GM12878 (cell line): ENCODE measurements at regions not wholly inside any gene's neighbourhood (a gene's known extent, or its start where the extent isn't known, plus 50 kb on each side); places are given as distances from the start of the nearest gene placed in this dataset.

Source experiments
- CBX5 ChIP-seq: sonication (generic); IDR thresholded peaks from 2 replicates; pipeline ENCODE4 v1.6.1; 2016; ENCODE audit warnings: low read depth, moderate library complexity, mild to moderate bottlenecking, inconsistent platforms
- CREM ChIP-seq: IDR thresholded peaks from 2 replicates; pipeline ENCODE4 v1.6.1; 2014; ENCODE audit warnings: antibody characterized with exemption, low read depth
- CTCF ChIP-seq, 3 experiments: IDR thresholded peaks in 2 of 3; conservative IDR thresholded peaks in 1 of 3; 2 replicates each; pipeline ENCODE4 v1.5.1; 2011; ENCODE audit warnings: low read depth in 3 of 3, low read length in 3 of 3, mild to moderate bottlenecking in 3 of 3, control low read depth in 2 of 3, moderate library complexity in 2 of 3, inconsistent platforms in 1 of 3, mixed read lengths in 1 of 3; ENCODE audit not compliant: control insufficient read depth in 2 of 3, insufficient read depth in 1 of 3; ENCODE audit errors: extremely low read depth in 1 of 3
- EP300 ChIP-seq, 2 experiments: fragments of 150-350 bp in 1 of 2; IDR thresholded peaks; 2 replicates each; pipeline ENCODE4 v1.6.1; 2011 to 2012; ENCODE audit warnings: low read depth in 2 of 2, low read length in 2 of 2, borderline replicate concordance in 1 of 2, improper control_type of control experiment in 1 of 2, inconsistent platforms in 1 of 2; ENCODE audit not compliant: control insufficient read depth in 1 of 2
- EZH2 ChIP-seq: IDR thresholded peaks from 2 replicates; pipeline ENCODE4 v1.6.1; 2012; ENCODE audit warnings: low read depth, mild to moderate bottlenecking, control low read depth, inconsistent platforms, low read length, borderline replicate concordance; ENCODE audit not compliant: control insufficient read depth
- KAT2A ChIP-seq: conservative IDR thresholded peaks from 2 replicates; pipeline ENCODE4 v1.6.1; 2011; ENCODE audit warnings: low read depth, low read length; ENCODE audit not compliant: control insufficient read depth
- KDM1A ChIP-seq: fragments of 200-600 bp; sonication (generic); IDR thresholded peaks from 2 replicates; pipeline ENCODE4 v1.6.1; 2016; ENCODE audit warnings: borderline replicate concordance
- NFYA ChIP-seq: IDR thresholded peaks from 2 replicates; pipeline ENCODE4 v1.6.1; 2011; ENCODE audit warnings: low read depth, mild to moderate bottlenecking, low read length, improper control_type of control experiment, borderline replicate concordance
- RCOR1 ChIP-seq: conservative IDR thresholded peaks from 2 replicates; pipeline ENCODE4 v1.6.1; 2012; ENCODE audit warnings: low read depth, low read length, improper control_type of control experiment
- RFX5 ChIP-seq: IDR thresholded peaks from 2 replicates; pipeline ENCODE4 v1.6.1; 2011; ENCODE audit warnings: low read depth, low read length, improper control_type of control experiment
- STAT3 ChIP-seq: IDR thresholded peaks from 2 replicates; pipeline ENCODE4 v1.6.1; 2011; ENCODE audit warnings: low read depth, low read length, improper control_type of control experiment
- TCF7 ChIP-seq: IDR thresholded peaks from 2 replicates; pipeline ENCODE4 v1.6.1; 2014; ENCODE audit warnings: antibody characterized with exemption, borderline replicate concordance
- ZNF274 ChIP-seq: IDR thresholded peaks from one replicate; pipeline ENCODE4 v1.8.0; 2011; ENCODE audit not compliant: insufficient read length, insufficient read depth

- TF ChIP-seq CREM (no peak), RFX5 (no peak), CTCF (IDR thresholded peaks at IDR 0.05 in 2 of 3, conservative IDR thresholded peaks at IDR 0.05 in 1 of 3; ENCODE audit: control insufficient read depth in 2 of 3, extremely low read depth in 1 of 3, insufficient read depth in 1 of 3, low read depth in 3 of 3, low read length in 3 of 3) (no peak), RCOR1 (no peak), EZH2 (no peak), KAT2A (no peak), STAT3 (no peak), CBX5 (no peak), EP300 (IDR thresholded peaks at IDR 0.05; ENCODE audit: borderline replicate concordance in 1 of 2, control insufficient read depth in 1 of 2, low read depth in 2 of 2, low read length in 2 of 2) (no peak), TCF7 (no peak), KDM1A (no peak), ZNF274 (no peak), NFYA (no peak)
Measured at GRCh38 chr5:10880934-10881333, 119.9 kb upstream of the DAP start.
